ENCODE measurements at regions not wholly inside any gene's neighbourhood (a gene's known extent, or its start where the extent isn't known, plus 50 kb on each side); places are given as distances from the start of the nearest gene placed in this dataset.

DNA sequence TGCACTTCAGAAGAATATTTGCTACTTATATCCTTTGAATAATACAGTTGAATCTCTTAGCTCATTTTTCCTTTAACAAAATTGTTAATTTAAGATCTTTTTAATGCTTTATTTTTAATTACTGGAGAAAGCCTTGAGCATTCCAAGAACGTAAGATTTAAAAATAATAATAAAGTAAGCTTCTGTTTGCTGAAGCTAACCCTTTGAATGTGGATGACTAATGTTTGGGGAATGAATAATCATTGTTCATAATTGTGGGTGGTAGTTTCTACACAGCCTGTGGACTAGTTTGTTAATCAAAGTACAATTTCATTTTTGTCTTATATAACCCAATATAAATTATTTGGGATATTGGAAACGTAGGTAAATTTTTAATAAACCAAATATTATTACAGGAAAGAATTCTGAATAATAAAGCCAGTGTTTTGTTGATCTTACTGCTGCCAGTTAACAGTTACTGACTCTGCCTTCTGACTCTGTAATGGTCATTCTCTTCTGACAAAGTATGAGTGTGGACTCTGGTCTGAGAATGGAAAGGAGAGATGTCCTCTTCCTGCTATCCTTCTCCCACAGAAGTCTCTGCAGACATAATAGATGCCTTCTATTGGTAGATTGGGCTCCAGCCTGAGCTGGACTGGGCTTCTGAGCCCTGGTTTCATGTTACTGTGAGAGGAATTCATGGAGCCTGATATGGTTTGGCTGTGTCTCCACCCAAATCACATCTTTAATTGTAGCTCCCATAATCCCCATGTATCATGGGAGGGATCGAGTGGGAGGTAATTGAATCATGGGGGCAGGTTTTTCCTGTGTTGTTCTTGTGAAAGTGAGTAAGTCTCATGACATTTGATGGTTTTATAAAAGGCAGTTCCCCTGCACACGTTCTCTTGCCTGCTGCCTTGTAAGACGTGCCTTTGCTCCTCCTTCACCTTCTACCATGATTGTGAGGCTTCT is 292.7 kb upstream of the SLC39A10 start:
- H3K27me3 Mint-ChIP-seq = peaks cover 1% of the 10 kb centered on the region
- ChIA-PET POLR2A (no interaction called here), CTCF (no interaction called here)
- no peak for ATAC-seq (ENCODE audit: low read depth)
- H3K9me3 Mint-ChIP-seq = no peaks in the 10 kb centered on the region
- H3K36me3 Mint-ChIP-seq (ENCODE audit: low read depth) = no peaks in the 10 kb centered on the region
- no peak overlapping the region for H3K27ac Mint-ChIP-seq
- intact Hi-C loops (cut with micrococcal nuclease) = no loop called here
- no peak for DNase-seq
- TF ChIP-seq, protein P1, sequence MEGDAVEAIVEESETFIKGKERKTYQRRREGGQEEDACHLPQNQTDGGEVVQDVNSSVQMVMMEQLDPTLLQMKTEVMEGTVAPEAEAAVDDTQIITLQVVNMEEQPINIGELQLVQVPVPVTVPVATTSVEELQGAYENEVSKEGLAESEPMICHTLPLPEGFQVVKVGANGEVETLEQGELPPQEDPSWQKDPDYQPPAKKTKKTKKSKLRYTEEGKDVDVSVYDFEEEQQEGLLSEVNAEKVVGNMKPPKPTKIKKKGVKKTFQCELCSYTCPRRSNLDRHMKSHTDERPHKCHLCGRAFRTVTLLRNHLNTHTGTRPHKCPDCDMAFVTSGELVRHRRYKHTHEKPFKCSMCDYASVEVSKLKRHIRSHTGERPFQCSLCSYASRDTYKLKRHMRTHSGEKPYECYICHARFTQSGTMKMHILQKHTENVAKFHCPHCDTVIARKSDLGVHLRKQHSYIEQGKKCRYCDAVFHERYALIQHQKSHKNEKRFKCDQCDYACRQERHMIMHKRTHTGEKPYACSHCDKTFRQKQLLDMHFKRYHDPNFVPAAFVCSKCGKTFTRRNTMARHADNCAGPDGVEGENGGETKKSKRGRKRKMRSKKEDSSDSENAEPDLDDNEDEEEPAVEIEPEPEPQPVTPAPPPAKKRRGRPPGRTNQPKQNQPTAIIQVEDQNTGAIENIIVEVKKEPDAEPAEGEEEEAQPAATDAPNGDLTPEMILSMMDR (IDR thresholded peaks at IDR 0.05) = no peak
- H3K4me3 Mint-ChIP-seq = no peak overlapping the region
- H3K4me1 Mint-ChIP-seq = no peaks in the 10 kb centered on the region

DNA sequence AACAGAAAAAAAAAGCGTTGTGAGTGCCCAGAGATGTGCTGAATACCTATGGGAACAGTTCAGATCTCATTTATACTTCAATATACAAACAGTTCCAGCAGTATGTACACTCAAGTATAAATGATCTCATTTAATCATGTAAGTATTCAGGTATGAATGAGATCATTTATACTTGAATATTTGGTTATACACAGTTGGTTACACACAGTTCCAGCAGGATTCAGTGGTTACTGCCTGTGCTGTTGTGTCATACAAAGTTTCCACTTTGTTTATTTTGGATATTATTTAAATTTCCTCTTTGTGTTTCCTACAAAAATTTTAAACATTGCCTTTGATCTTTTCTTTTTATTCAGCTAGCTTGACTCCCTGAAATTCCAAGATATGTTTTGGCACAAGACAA is 293.5 kb upstream of the SLC39A10 start:
- no peaks in the 10 kb centered on the region for H3K36me3 Mint-ChIP-seq (ENCODE audit: low read depth)
- peaks cover 1% of the 10 kb centered on the region for H3K27me3 Mint-ChIP-seq
- DNase-seq = no peak
- no peaks in the 10 kb centered on the region for H3K9me3 Mint-ChIP-seq
- H3K4me3 Mint-ChIP-seq = no peak overlapping the region
- ChIA-PET POLR2A (no interaction called here), CTCF (no interaction called here)
- ATAC-seq (ENCODE audit: low read depth) = no peak
- H3K4me1 Mint-ChIP-seq = no peaks in the 10 kb centered on the region
- TF ChIP-seq, protein P1 (IDR thresholded peaks at IDR 0.05) = no peak
- intact Hi-C loops (cut with micrococcal nuclease) = no loop called here
- no peak overlapping the region for H3K27ac Mint-ChIP-seq

DNA sequence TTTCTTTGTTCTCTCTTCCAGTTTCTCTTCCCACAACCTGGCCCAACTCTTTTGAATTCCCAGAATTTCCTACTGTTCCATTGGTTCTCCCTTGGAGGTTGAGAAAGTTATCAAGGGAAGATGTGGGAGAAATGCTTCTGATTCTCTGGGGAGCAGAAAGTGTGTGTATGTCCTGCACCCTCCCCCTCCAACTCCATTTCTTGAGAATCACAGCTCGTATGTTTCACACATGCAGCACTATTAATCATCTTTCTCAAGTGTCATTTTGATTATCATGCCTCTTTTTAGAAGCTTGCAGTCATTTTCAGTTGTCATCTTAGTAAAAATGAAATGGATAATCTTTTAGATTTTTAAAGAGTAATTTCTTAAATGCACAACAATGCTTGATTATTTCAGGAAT is 296.8 kb upstream of the SLC39A10 start:
- H3K36me3 Mint-ChIP-seq (ENCODE audit: low read depth) = no peaks in the 10 kb centered on the region
- ChIA-PET POLR2A (no interaction called here), CTCF (no interaction called here)
- no peak for DNase-seq
- no peaks in the 10 kb centered on the region for H3K4me1 Mint-ChIP-seq
- H3K27me3 Mint-ChIP-seq = peaks cover 1% of the 10 kb centered on the region
- no peak overlapping the region for H3K27ac Mint-ChIP-seq
- intact Hi-C loops (cut with micrococcal nuclease) = no loop called here
- no peaks in the 10 kb centered on the region for H3K9me3 Mint-ChIP-seq
- no peak overlapping the region for H3K4me3 Mint-ChIP-seq
- TF ChIP-seq, protein P1 (IDR thresholded peaks at IDR 0.05) = no peak
- no peak for ATAC-seq (ENCODE audit: low read depth)

DNA sequence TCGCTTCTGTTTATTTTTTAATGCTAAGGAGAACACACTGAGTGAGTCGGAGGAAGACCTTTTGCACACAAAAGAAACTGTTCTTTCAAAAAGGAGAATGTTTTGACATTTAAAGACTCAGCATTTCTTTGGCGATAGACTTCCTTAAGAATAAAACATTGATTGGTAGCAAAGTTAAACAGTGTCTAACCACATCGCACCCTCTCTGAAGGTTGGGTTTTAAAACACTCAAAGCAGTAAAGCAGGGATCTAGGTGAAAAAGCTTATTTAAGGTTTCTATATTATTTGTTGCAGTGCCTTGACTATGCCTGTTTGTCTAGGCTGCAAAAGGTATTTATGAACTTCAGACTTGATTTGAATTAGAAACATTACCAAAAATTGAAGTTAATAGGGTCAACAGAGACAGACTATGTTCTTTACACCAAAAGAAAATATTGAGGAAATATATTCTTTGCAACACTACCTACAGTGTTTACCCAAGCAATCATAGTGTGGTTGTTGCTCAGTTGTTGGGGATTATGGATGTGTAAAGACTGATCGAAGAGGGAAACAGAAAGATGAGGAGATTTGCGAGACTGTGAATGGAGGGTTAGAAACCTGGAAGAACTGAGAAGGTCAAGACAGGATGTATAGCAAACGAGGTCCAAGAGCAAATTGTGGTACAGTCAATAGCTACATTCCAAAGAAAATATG is 297.8 kb upstream of the SLC39A10 start:
- H3K4me3 Mint-ChIP-seq = no peak overlapping the region
- no peak for ATAC-seq (ENCODE audit: low read depth)
- no peaks in the 10 kb centered on the region for H3K4me1 Mint-ChIP-seq
- CTCF ChIA-PET = no interaction called here
- H3K36me3 Mint-ChIP-seq (ENCODE audit: low read depth) = no peaks in the 10 kb centered on the region
- no peaks in the 10 kb centered on the region for H3K9me3 Mint-ChIP-seq
- POLR2A ChIA-PET = interaction anchor here (0.6 kb wide), 1 partner anchor 9 kb away, joined by 3 read pairs; no protein-coding TSS in a partner anchor
- no peaks in the 10 kb centered on the region for H3K27me3 Mint-ChIP-seq
- intact Hi-C loops (cut with micrococcal nuclease) = no loop called here
- TF ChIP-seq, protein P1 (IDR thresholded peaks at IDR 0.05) = no peak
- DNase-seq = no peak
- no peak overlapping the region for H3K27ac Mint-ChIP-seq

DNA sequence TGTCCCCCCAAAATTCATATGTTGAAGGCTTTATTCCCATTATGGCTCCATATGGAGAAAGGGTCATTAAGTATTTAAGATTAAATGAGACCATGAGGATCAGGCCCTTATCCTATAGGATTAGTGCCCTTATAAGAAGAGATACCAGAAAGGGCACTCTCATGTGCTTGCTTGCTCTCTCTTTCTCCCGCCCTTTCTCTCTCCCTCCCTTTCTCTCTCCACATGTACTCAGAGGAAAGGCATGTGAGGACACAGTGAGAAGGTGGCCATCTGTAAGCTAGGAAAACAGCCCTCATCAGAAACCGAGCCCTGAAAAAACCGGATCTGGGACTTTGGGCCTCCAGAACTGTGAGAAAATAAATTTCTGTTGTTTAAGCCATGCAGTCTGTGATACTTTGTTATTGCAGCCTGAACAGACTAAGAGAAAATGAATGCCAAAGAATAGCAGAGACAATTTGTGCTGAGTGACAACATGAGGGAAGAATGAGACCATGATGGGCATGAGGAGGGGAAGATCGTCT is 300.0 kb upstream of the SLC39A10 start:
- POLR2A ChIA-PET = no interaction called here
- Mint-ChIP-seq H3K27me3 (no peaks in the 10 kb centered on the region), H3K4me3 (no peak overlapping the region), H3K4me1 (no peaks in the 10 kb centered on the region), H3K36me3 (ENCODE audit: low read depth) (no peaks in the 10 kb centered on the region), H3K9me3 (no peaks in the 10 kb centered on the region), H3K27ac (no peak overlapping the region)
- CTCF ChIA-PET = interaction anchor here (0.7 kb wide), 1 partner anchor 96 kb away, joined by 3 read pairs; no protein-coding TSS in a partner anchor
- TF ChIP-seq, protein P1 (IDR thresholded peaks at IDR 0.05) = no peak
- intact Hi-C loops (cut with micrococcal nuclease) = no loop called here
- ATAC-seq (ENCODE audit: low read depth) = no peak
- DNase-seq = no peak
